IPS-18c (cell line): ENCODE measurements at regions not wholly inside any gene's neighbourhood (a gene's known extent, or its start where the extent isn't known, plus 50 kb on each side); places are given as distances from the start of the nearest gene placed in this dataset.

Experiments
- H3K4me3 ChIP-seq: 2 replicates; pipeline ENCODE4 v1.7.0; 2013; ENCODE audit warnings: low read depth, mild to moderate bottlenecking, low read length, moderate library complexity; ENCODE audit not compliant: insufficient read depth
- H3K9me3 ChIP-seq: one replicate; pipeline ENCODE4 v1.6.1; 2013; ENCODE audit warnings: mild to moderate bottlenecking, low read length, moderate library complexity; ENCODE audit not compliant: control insufficient read depth, insufficient read depth

DNA sequence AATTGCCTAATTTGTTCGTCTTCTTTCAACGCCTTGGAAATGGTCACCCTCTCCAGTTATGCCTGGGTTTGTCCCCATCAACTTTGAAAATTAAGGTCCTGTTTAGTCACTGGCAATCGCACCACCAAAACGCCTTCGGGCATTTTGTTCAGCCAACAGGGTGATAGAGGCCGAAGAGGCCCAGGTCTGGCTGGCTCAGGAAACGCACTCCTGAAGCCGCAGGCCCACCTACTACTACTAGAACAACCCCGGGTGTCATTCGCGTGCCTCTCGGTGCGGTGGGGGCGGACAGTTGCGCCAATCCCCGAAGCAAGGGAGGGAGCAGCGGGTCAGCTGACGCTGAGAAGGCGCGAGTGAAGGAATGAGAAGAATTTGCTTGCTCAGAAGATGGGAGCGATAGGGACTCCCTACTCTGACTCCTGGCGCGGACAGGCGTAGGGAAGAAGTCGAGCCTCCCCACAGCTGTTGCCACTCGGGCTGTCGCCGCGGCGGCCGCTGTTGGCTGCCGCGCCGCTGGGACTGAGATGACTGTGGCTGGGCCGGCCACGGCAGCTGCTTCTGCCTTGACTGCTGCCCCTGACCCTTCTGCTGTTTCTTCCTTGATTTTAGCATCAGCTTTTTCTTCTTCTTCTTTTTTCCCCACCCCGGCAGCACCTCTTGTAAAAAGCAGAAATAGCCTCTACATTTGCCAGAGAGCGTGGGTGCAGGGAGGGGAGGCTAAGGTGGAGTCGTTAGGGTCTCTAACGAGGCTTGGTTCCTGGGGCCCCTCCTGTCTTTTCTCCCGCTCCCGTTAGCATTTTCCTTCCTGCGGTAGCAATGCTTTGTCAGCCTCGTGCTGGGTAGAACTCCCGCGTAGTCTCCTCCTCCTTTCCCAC lies 387.6 kb downstream of the FIGN start:
- H3K4me3 ChIP-seq, result peak overlapping the region; percentile 44; the same call in 1 of the 2 replicates
- no peaks in the 10 kb centered on the region for H3K9me3 ChIP-seq

DNA sequence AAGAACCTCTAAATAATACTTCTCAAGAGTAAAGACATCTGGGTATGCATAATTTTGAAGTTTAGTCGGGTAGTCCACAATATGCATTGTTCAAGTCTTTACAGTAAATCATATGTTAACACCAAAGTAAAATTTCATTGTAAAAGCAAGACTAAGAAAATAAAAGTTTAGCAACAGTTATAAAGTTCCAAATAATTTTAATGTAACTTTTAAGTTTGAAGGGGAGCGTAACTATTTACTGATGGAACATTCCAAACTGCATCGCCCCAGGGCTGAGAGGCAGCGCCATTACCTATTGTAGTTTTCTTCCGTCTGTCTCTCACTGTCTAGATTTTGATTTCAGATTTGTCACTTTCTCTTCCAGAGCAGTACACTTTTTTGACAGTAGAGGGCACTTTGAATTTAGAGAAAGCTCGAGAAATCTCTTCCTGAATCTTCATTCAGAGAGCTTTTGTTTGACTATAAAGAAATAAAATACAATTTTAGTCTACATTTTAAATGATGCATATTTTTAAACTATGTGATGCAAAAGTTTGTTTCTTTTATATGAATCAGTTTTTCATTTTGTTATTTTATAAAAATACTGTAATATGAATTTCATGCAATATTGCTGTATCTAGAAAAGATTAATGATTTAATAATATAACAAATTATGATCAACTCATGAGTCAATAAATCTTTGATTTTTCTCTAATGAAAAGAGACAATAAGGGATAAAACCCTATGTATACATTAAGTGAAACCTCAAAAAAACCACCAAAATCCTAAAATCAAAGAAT lies 389.8 kb downstream of the FIGN start:
- H3K9me3 ChIP-seq, result no peaks in the 10 kb centered on the region
- H3K4me3 ChIP-seq, result no peak overlapping the region

DNA sequence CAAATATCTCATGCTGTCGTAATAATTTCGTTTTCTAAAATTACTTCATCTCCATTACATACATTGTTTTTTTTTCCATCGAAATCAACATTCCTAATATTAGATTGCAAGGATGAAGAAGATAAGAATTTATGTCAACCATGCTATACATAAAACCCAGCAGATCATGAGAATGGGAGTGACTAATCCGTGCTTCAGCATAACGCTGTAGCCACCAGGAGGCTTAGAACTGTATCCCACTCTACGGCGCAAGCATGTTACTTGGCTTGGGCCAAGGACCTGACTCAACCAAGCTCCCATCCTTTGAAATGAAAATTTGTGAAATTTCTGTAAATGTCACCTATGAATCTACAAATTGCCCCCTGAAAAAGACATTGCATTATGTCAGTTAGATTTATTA lies 392.5 kb downstream of the FIGN start:
- Histone ChIP-seq H3K9me3 (no peaks in the 10 kb centered on the region), H3K4me3 (no peak overlapping the region)

DNA sequence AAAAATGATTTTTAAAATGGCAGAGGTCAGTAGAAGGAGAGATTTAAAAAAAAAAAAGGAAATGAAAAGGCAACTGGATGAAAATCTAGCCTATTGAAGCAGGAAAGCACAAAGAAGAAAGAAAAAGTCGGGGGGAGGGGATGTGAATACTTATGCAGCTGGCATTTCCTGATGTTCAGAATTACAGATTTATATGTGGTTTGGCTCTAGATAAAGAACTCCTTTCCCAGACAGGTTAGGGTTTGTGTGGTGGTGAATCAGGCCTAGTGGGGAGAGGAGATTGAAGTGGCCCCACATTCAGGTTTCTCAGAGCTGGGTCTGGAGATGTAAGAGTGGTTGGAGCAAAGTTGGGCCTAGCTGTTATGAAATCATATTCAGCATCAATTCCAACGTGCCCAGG lies 394.4 kb downstream of the FIGN start:
- Histone ChIP-seq H3K4me3 (no peak overlapping the region), H3K9me3 (no peaks in the 10 kb centered on the region)

DNA sequence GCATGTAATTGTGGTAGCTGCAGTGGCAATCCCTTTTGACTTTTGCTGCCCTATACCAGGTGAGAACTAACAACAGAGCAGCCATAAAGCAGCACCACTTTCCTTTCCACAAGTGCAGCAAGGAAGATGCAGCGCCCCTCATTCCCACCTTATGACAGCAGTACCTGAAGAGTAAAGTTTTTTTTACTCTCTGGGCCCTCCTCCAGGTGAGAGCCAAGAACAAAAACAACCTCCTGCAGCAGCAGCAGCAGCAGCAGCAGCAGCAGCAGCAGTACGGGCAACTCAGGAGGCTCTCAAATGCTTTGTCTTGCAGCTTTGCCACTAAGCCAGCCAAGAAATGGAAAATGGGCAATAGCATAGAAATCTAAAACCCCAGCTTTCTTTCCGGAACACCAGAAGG lies 397.5 kb downstream of the FIGN start:
- Histone ChIP-seq H3K9me3 (no peaks in the 10 kb centered on the region), H3K4me3 (no peak overlapping the region)

DNA sequence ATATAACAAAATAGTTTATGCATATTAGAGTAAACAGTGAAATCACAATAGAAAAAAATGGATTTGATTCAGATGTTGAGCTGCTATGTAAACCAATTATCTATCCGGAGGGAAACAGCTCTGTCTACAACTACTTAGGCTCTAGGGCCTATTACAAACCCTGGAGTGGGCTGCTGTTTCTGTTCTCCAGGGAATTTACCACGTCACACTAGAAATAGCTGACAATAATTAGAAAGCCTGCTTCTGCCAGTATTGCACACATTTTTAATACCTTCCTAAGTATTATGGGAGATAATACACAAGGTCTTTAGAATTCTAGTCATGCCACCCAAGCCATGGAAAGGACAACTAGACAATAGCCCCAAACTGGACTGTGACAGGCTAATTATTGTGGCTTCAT lies 411.1 kb downstream of the FIGN start:
- H3K4me3 ChIP-seq, result no peak overlapping the region
- no peaks in the 10 kb centered on the region for H3K9me3 ChIP-seq

DNA sequence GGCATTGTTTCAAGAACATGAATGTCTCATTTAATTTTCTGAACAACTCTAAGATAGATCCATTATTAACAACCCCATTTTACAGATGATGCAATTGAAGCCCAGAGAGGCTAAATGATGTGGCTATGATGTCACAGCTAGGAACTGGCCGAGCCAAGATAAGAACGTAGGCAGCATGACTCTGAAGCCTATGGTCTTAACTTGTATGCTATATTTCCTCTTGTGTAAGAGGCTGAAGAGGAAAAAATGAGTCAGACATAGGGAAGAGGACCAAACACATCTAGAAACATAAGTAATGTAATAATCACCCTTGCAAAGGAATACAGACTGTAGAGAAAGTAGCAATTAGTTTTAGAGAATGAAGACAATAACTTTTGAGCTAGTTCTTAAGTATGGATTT lies 416.8 kb downstream of the FIGN start:
- Histone ChIP-seq H3K4me3 (no peak overlapping the region), H3K9me3 (no peaks in the 10 kb centered on the region)

DNA sequence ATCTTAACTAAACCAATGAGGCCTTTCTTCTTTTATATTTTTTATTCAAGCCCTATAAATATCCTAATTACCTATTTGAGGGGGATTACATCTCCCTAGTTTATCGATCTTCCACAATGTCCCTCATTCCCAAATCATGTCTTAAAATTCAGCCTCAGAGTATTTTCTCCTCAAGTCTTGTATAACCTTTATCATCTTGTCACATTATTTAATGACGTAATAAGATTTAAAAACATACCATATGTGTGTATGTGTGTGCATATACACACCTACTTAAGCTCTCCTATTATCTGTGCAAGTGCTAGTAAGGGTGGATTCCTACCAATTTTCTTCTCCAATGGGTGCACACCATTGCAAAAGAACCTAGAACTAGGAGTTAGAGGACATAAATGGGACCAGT lies 421.1 kb downstream of the FIGN start:
- no peak overlapping the region for H3K4me3 ChIP-seq
- no peaks in the 10 kb centered on the region for H3K9me3 ChIP-seq

DNA sequence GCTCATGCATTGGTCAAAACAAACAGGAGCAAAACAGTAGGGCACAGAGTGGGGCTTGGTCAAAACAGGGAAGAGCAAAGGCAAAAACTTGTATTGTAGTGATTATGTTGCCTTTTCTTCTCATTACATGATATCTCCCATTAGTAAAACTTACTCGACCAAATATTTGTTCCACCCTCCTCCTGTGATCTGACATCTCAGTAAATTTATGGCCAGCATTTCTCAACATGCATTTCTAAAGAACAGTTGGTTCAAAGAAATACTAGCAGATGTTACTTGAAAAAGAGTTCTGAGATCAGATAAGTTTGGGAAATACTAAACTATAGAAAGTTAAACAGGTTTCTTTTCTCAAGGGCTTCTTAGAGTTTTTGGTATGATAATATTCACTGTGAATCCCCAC lies 423.1 kb downstream of the FIGN start:
- Histone ChIP-seq H3K9me3 (no peaks in the 10 kb centered on the region), H3K4me3 (no peak overlapping the region)

DNA sequence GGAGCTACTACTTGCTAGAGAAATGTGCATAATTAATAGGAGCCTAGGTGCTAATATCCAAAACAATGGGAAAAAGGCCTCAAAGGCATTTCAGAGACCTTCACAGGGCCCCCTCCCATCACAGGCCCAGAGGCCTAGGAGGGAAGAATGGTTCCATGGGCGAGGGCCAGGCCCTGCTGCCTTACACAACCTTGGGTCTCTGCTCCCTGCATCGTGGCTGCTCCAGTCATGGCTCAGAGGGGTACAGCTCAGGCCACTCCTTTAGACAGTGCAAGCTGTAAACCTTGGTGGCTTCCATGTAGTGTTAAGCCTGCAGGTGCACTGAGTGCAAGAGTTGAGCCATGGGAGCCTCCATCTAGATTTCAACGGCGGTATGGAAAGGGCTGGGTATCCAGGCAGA lies 429.2 kb downstream of the FIGN start:
- Histone ChIP-seq H3K9me3 (peaks cover 4% of the 10 kb centered on the region), H3K4me3 (no peak overlapping the region)

DNA sequence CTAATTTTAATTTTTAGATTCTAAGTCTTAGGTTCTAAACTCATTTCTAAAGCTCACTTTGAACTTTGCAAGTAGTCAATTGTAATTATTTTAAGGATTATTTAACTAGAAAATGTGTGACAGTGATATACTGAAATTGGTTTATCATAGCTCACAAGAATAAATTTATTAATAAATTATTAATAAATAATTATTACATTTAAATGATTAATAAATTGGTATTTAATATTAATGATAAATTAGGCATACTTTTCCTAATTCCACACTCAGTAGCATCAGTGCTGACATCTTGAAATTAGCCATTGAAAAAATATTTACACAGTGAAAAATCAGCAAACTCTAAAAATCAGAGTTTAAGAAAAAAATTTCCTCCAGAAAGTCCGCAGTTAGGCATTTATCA lies 433.7 kb downstream of the FIGN start:
- Histone ChIP-seq H3K4me3 (no peak overlapping the region), H3K9me3 (peaks cover 3% of the 10 kb centered on the region)

DNA sequence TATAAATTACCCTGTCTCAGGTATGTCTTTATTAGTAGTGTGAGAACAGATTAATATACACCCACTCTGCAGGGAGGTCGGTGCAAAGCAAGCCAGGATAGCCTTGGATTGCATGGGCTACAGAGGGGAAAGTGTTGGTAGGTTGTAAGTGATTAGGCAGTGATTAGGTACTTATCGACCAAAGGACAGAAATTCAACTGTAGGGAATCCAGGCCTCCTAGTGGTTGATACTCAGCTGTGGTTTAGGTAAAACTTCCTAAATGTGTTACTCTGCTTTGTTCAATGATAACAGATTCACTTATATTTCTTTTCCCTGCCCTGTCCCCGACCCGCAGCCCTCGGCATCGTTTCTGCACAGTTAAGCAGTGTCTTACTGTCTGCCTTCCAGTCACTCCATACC lies 444.0 kb downstream of the FIGN start:
- Histone ChIP-seq H3K9me3 (no peaks in the 10 kb centered on the region), H3K4me3 (no peak overlapping the region)

DNA sequence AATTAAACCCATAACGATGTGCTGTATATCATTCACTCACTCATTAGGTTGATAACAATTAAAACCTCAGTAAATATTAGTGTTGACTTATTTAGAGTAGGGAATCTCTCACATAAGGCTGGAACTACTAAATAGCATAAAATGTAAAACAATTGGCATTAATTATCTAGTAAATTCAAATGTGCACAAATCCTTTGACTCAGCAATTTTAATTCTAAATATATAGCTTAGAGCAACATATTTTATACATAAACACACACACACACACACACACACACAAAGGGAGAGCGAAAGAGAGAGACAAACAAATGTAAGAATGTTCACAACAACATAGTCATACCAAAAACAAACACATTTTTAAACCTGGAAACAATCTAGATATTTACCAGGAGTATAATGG lies 443.1 kb upstream of the KCNH7 start:
- Histone ChIP-seq H3K9me3 (peaks cover 2% of the 10 kb centered on the region), H3K4me3 (no peak overlapping the region)

DNA sequence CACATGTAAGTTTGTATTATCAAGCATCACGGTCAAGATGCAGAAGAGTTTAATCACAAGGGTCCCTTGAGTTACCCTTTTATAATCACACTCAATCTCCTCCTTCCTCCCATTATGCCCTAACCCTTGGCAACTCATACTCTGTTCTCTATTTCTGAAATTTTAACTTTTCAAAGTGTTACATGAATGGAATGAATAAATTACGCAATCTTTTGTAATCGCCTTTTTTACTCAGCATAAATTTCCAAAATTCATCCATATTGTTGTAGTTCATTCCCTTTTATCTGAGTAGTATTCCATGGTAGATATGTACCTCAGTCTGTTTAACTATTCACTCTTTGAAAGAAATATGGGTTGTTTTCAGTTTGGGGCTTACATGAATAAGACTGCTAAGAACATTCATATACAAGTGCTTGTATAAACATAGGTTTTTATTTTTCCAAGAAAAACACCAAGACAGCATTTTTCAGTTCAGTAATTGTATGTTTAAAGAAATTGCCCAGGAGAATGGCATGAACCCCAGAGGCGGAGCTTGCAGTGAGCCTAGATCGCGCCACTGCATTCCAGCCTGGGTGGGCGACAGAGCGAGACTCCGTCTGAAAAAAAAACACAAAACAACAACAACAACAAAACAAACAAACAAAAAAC lies 430.9 kb upstream of the KCNH7 start:
- Histone ChIP-seq H3K4me3 (no peak overlapping the region), H3K9me3 (no peaks in the 10 kb centered on the region)

DNA sequence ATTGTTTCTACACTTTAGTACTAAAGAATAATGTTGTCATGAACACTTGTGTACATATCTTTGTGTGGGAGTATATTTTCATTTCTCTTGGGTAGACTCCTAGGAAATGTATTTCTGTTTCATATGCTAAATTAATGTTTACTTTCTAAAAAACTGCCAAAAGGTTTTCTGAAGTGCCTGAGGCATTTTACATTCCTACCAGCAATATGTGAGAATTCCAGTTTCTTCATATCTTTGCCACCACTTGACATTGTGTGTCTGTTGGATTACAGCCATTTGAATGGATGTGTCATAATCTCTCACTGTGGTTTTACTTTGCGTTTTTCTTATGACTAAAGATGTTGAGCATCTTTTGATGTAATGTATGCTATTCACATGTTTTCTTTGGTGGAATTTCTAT lies 428.2 kb upstream of the KCNH7 start:
- no peak overlapping the region for H3K4me3 ChIP-seq
- no peaks in the 10 kb centered on the region for H3K9me3 ChIP-seq

DNA sequence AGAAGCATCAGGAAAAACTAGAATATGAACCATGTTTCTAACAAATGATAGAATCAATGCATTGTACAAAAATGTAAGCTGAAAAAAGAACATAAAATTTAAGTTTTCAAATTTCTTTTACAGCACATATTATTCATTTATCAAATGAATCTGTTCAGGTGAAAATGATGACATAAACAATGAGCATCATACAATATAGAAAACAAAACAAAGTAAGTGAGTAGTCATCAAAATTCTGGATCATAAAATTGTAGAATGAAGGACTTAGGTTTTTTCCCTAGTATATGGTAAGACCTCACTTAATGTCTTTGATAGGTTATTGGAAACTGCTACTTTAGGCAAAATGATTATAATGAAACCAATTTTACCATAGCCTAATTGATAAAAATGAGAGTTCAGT lies 427.0 kb upstream of the KCNH7 start:
- H3K4me3 ChIP-seq, result no peak overlapping the region
- no peaks in the 10 kb centered on the region for H3K9me3 ChIP-seq

DNA sequence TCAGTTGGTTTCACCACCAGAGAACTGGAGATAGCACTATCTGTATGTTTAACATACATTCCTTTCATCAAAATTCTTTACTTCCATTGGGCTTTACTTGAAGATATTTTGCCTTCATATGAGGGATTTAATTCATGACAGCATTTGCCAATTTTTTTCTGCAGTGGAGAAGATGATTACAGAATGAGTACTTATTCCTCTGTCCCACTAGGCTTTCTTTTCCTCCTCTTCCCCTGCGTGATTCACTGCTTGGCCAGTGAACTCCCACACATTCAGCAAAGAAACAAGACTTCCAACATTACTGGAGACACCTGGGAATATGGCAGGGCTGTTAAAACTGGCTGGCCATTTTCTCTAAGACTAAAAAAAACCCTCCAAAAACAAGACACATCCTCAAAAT lies 425.8 kb upstream of the KCNH7 start:
- Histone ChIP-seq H3K9me3 (no peaks in the 10 kb centered on the region), H3K4me3 (no peak overlapping the region)

DNA sequence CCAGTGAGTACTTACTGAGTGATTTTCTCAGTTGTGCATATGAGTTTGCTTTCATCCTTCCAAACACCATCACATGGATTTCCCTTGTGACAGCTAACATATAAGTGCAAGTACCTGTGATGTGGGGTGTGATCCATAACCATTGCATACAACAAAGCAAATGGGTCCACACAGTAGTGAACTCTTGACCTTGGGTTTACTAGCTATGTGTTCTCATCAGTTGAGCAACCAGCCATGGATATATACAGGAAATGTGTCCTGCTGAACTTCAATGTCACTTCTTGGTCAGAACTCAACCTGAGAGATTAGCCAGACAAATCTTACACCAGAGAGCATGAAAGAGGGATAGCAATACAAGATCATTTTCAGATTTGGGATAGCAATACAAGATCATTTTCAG lies 420.9 kb upstream of the KCNH7 start:
- no peaks in the 10 kb centered on the region for H3K9me3 ChIP-seq

More for the DNA sequence above, 420.9 kb upstream of the KCNH7 start:
- H3K4me3 ChIP-seq, result no peak overlapping the region
